ENCODE measurements at regions not wholly inside any gene's neighbourhood (a gene's known extent, or its start where the extent isn't known, plus 50 kb on each side); places are given as distances from the start of the nearest gene placed in this dataset.

DNA sequence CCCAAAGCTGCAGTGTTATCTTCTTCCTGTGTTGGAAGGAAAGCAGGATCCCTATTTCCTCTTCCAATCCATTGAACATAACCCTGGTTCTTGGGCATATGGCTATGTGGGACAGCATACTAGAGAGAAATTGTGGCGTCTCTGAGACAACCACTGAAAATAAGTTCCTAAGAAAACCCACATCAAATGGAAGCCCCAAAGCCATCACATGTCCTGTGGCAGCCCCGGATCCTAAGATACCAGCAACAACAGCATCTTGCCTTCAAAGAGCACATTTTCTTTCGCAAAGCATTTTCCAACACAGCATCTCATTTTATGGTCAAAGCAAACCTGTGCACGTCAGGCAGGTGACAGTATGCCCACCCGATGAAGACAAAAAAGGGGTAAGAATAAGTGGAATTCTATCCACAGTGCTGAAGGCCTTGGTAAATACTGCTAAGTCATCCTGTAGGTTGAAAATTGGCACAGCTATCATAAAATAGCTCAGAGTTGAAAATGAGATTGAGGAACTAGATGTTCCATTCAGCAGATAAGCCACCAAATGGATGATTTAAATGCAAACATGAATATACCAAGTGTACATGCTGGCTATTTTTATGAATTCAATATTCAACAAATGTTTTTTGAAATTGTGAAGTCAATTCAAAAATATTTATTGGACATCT lies 232.2 kb downstream of the DLEU7 start:
- TF ChIP-seq, protein P1, sequence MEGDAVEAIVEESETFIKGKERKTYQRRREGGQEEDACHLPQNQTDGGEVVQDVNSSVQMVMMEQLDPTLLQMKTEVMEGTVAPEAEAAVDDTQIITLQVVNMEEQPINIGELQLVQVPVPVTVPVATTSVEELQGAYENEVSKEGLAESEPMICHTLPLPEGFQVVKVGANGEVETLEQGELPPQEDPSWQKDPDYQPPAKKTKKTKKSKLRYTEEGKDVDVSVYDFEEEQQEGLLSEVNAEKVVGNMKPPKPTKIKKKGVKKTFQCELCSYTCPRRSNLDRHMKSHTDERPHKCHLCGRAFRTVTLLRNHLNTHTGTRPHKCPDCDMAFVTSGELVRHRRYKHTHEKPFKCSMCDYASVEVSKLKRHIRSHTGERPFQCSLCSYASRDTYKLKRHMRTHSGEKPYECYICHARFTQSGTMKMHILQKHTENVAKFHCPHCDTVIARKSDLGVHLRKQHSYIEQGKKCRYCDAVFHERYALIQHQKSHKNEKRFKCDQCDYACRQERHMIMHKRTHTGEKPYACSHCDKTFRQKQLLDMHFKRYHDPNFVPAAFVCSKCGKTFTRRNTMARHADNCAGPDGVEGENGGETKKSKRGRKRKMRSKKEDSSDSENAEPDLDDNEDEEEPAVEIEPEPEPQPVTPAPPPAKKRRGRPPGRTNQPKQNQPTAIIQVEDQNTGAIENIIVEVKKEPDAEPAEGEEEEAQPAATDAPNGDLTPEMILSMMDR (conservative IDR thresholded peaks at IDR 0.05; ENCODE audit: low read depth, low read length), result no peak
- TF ChIP-seq CEBPB (IDR thresholded peaks at IDR 0.05; ENCODE audit: low read depth, low read length) (no peak), POLR2A (IDR thresholded peaks at IDR 0.05; ENCODE audit: low read depth, low read length) (no peak)
